Hepatocyte (in vitro differentiated cells): ENCODE measurements at regions not wholly inside any gene's neighbourhood (a gene's known extent, or its start where the extent isn't known, plus 50 kb on each side); places are given as distances from the start of the nearest gene placed in this dataset.

Experiments used
- DNase-seq: peaks from one replicate; pipeline ENCODE4 v3.0.0-alpha.2; 2016; ENCODE audit warnings: low spot score
- H2AFZ ChIP-seq: fragments of 200-600 bp; sonication (generic); 2 replicates; pipeline ENCODE4 v1.6.0; 2016; ENCODE audit warnings: antibody characterized with exemption, mild to moderate bottlenecking
- H3K27ac ChIP-seq: fragments of 200-600 bp; sonication (generic); 2 replicates; pipeline ENCODE4 v1.5.1; 2016; ENCODE audit warnings: mild to moderate bottlenecking
- H3K27me3 ChIP-seq: fragments of 200-600 bp; sonication (generic); 2 replicates; pipeline ENCODE4 v1.6.1; 2016
- H3K36me3 ChIP-seq: fragments of 200-600 bp; sonication (generic); replicated peaks from 2 replicates; pipeline ENCODE4 v1.5.1; 2016; ENCODE audit warnings: low read depth; ENCODE audit not compliant: insufficient read depth
- H3K4me1 ChIP-seq: fragments of 200-600 bp; sonication (generic); 2 replicates; pipeline ENCODE4 v1.5.1; 2016; ENCODE audit warnings: mild to moderate bottlenecking, moderate library complexity; ENCODE audit not compliant: insufficient read depth
- H3K4me2 ChIP-seq: fragments of 200-600 bp; sonication (generic); 2 replicates; pipeline ENCODE4 v1.6.0; 2016
- H3K4me3 ChIP-seq: fragments of 200-600 bp; sonication (generic); 2 replicates; pipeline ENCODE4 v1.5.1; 2016; ENCODE audit warnings: mild to moderate bottlenecking
- H3K79me2 ChIP-seq: fragments of 200-600 bp; sonication (generic); 2 replicates; pipeline ENCODE4 v1.6.0; 2017; ENCODE audit warnings: mild to moderate bottlenecking
- H3K9me2 ChIP-seq: fragments of 200-600 bp; sonication (generic); replicated peaks from 2 replicates; pipeline ENCODE4 v1.6.0; 2017; ENCODE audit warnings: mild to moderate bottlenecking; ENCODE audit not compliant: insufficient read depth
- H3K9me3 ChIP-seq: fragments of 200-600 bp; sonication (generic); 2 replicates; pipeline ENCODE4 v1.5.1; 2016; ENCODE audit warnings: low read depth, mild to moderate bottlenecking
- H4K20me1 ChIP-seq: fragments of 200-600 bp; sonication (generic); 2 replicates; pipeline ENCODE4 v1.6.0; 2016; ENCODE audit warnings: mild to moderate bottlenecking; ENCODE audit not compliant: insufficient read depth, poor library complexity, severe bottlenecking
- EZH2 ChIP-seq: fragments of 200-600 bp; sonication (generic); IDR thresholded peaks from 2 replicates; pipeline ENCODE4 v1.6.1; 2016; ENCODE audit warnings: antibody characterized with exemption, mild to moderate bottlenecking, borderline replicate concordance
- EZH2phosphoT487 ChIP-seq: fragments of 200-600 bp; sonication (generic); IDR thresholded peaks from one replicate; pipeline ENCODE4 v1.6.1; 2018; ENCODE audit warnings: antibody characterized with exemption, mild to moderate bottlenecking, low read depth, moderate library complexity; ENCODE audit not compliant: unreplicated experiment, severe bottlenecking
- WGBS: methylation state at CpG from one replicate; pipeline ENCODE4 v1.1.6; 2016; ENCODE audit warnings: low lambda C conversion rate; ENCODE audit errors: missing lambda C conversion rate; 5-methylcytosine and 5-hydroxymethylcytosine counted together
- TF ChIP-seq, protein P1 (sequence below): fragments of 200-600 bp; sonication (generic); IDR thresholded peaks from 2 replicates; pipeline ENCODE4 v1.5.1; 2016; ENCODE audit warnings: antibody characterized with exemption, mild to moderate bottlenecking; ENCODE audit not compliant: poor library complexity

DNA sequence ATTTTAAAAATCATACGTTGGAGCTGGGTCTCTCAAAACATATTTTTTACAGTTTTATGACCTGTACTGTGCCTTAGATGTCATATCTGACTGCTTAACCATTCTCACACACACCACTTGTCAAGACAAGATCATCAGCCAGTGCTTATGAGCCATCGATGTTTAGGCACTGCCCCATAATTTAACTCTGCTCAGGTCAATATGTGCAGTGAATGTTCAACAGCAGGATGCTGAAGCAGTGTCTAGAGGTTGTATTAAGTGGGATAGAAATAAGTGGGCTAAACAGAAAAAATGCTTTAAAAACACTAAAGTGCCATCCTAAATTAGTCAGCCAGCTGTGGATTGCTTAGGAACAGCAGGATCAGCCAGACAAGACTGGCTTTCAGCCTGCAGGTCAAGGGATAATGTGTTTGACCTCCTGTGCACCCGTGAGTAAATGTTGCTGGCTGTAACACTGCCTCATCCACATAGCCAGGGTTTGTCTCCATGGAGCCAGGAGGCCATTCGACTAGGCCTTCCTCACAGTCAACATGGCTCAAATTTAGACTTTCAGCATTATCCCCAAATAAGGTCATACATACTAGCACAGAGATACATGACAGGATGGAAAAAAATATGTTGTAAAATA, 139.0 kb upstream of the NXPH2 start:
- WGBS: 46% methylated on average over 4 of the region's 4 CpGs
- no peak overlapping the region for H3K27ac ChIP-seq
- no peak for TF ChIP-seq EZH2
- TF ChIP-seq, protein P1, sequence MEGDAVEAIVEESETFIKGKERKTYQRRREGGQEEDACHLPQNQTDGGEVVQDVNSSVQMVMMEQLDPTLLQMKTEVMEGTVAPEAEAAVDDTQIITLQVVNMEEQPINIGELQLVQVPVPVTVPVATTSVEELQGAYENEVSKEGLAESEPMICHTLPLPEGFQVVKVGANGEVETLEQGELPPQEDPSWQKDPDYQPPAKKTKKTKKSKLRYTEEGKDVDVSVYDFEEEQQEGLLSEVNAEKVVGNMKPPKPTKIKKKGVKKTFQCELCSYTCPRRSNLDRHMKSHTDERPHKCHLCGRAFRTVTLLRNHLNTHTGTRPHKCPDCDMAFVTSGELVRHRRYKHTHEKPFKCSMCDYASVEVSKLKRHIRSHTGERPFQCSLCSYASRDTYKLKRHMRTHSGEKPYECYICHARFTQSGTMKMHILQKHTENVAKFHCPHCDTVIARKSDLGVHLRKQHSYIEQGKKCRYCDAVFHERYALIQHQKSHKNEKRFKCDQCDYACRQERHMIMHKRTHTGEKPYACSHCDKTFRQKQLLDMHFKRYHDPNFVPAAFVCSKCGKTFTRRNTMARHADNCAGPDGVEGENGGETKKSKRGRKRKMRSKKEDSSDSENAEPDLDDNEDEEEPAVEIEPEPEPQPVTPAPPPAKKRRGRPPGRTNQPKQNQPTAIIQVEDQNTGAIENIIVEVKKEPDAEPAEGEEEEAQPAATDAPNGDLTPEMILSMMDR: no peak
- TF ChIP-seq EZH2phosphoT487: no peak

GRCh38 chr2:138910427-138910826, 130.2 kb upstream of the NXPH2 start:
- TF ChIP-seq, protein P1: no peak
- TF ChIP-seq EZH2: no peak
- no peak for TF ChIP-seq EZH2phosphoT487
- 86% methylated on average over 1 of the region's 1 CpG for WGBS
- Histone ChIP-seq H3K4me3 (no peak overlapping the region), H3K4me2 (no peak overlapping the region), H3K27me3 (no peaks in the 10 kb centered on the region), H3K9me3 (no peaks in the 10 kb centered on the region), H3K27ac (no peak overlapping the region), H4K20me1 (no peaks in the 10 kb centered on the region), H3K36me3 (no peaks in the 10 kb centered on the region), H2AFZ (no peak overlapping the region), H3K9me2 (no peaks in the 10 kb centered on the region), H3K4me1 (no peaks in the 10 kb centered on the region), H3K79me2 (no peaks in the 10 kb centered on the region)
- DNase-seq: no peak

More for the DNA sequence above, 139.0 kb upstream of the NXPH2 start:
- H3K9me3 ChIP-seq: no peaks in the 10 kb centered on the region
- H3K79me2 ChIP-seq: no peaks in the 10 kb centered on the region
- no peak overlapping the region for H2AFZ ChIP-seq
- H4K20me1 ChIP-seq: no peaks in the 10 kb centered on the region
- H3K4me2 ChIP-seq: no peak overlapping the region
- no peaks in the 10 kb centered on the region for H3K27me3 ChIP-seq
- no peak for DNase-seq
- no peaks in the 10 kb centered on the region for H3K36me3 ChIP-seq
- H3K4me3 ChIP-seq: no peak overlapping the region
- H3K4me1 ChIP-seq: no peaks in the 10 kb centered on the region
- H3K9me2 ChIP-seq: no peaks in the 10 kb centered on the region

- Histone ChIP-seq H3K9me3 (no peaks in the 10 kb centered on the region), H3K4me2 (no peak overlapping the region), H2AFZ (no peak overlapping the region), H3K4me1 (no peaks in the 10 kb centered on the region), H3K27ac (no peak overlapping the region), H3K4me3 (no peak overlapping the region), H3K9me2 (no peaks in the 10 kb centered on the region), H3K79me2 (no peaks in the 10 kb centered on the region), H3K27me3 (no peaks in the 10 kb centered on the region), H4K20me1 (no peaks in the 10 kb centered on the region), H3K36me3 (no peaks in the 10 kb centered on the region)
- DNase-seq: no peak
- WGBS: 87% methylated on average over 2 of the region's 2 CpGs
- TF ChIP-seq EZH2: no peak
- no peak for TF ChIP-seq EZH2phosphoT487
- TF ChIP-seq, protein P1: no peak
Measured at GRCh38 chr2:138906549-138906948, 126.4 kb upstream of the NXPH2 start.
